Osteoblast (primary cell): ENCODE measurements at regions not wholly inside any gene's neighbourhood (a gene's known extent, or its start where the extent isn't known, plus 50 kb on each side); places are given as distances from the start of the nearest gene placed in this dataset.
A peak's percentile ranks its signal among the peaks of the same experiment; 100 is the strongest.

Source experiments
- DNase-seq: peaks from one replicate; pipeline ENCODE4 v3.0.0; 2011; ENCODE audit warnings: low spot score, mixed read lengths; ENCODE audit not compliant: insufficient read length; ENCODE audit errors: missing footprints
- H2AFZ ChIP-seq: 2 replicates; pipeline ENCODE4 v1.6.0; 2011; ENCODE audit warnings: mild to moderate bottlenecking, low read length
- H3K27ac ChIP-seq: 2 replicates; pipeline ENCODE4 v1.5.1; 2011; ENCODE audit warnings: mild to moderate bottlenecking, low read depth, low read length, moderate library complexity
- H3K27me3 ChIP-seq: 2 replicates; pipeline ENCODE4 v1.6.0; 2012; ENCODE audit warnings: mild to moderate bottlenecking, control low read depth, inconsistent platforms, low read length, moderate library complexity; ENCODE audit not compliant: insufficient read depth
- H3K36me3 ChIP-seq: 2 replicates; pipeline ENCODE4 v1.5.1; 2011; ENCODE audit warnings: mild to moderate bottlenecking, low read length, control low read depth, moderate library complexity; ENCODE audit not compliant: insufficient read depth
- H3K4me1 ChIP-seq: 2 replicates; pipeline ENCODE4 v1.5.1; 2011; ENCODE audit warnings: mild to moderate bottlenecking, low read length, control low read depth, moderate library complexity; ENCODE audit not compliant: insufficient read depth
- H3K4me2 ChIP-seq: 2 replicates; pipeline ENCODE4 v1.6.0; 2011; ENCODE audit warnings: mild to moderate bottlenecking, low read length; ENCODE audit not compliant: insufficient read depth
- H3K4me3 ChIP-seq: fragments of 200-600 bp; sonication (generic); 3 replicates; pipeline ENCODE4 v1.5.1; 2012; ENCODE audit warnings: mild to moderate bottlenecking, low read length, inconsistent platforms; ENCODE audit not compliant: insufficient read depth
- H3K79me2 ChIP-seq: 2 replicates; pipeline ENCODE4 v1.6.0; 2012; ENCODE audit warnings: mild to moderate bottlenecking, low read length, control low read depth, inconsistent platforms; ENCODE audit not compliant: insufficient read depth
- H3K9me3 ChIP-seq: 2 replicates; pipeline ENCODE4 v1.5.1; 2011; ENCODE audit warnings: low read depth, low read length, control low read depth
- H4K20me1 ChIP-seq: 2 replicates; pipeline ENCODE4 v1.6.0; 2012; ENCODE audit warnings: mild to moderate bottlenecking, low read length, control low read depth; ENCODE audit not compliant: insufficient read depth
- CTCF ChIP-seq: IDR thresholded peaks from 2 replicates; pipeline ENCODE4 v1.5.1; 2011; ENCODE audit warnings: mild to moderate bottlenecking, low read depth, low read length, moderate library complexity; ENCODE audit errors: extremely low read depth

GRCh38 chr16:54489225-54490111 lies 202.9 kb upstream of the IRX3 start:
- DNase-seq, result no peak
- no peaks in the 10 kb centered on the region for H3K79me2 ChIP-seq
- no peaks in the 10 kb centered on the region for H3K36me3 ChIP-seq
- H3K27me3 ChIP-seq, result no peaks in the 10 kb centered on the region
- no peaks in the 10 kb centered on the region for H4K20me1 ChIP-seq
- peaks cover 20% of the 10 kb centered on the region for H3K4me1 ChIP-seq
- H3K27ac ChIP-seq, result no peak overlapping the region
- H3K4me2 ChIP-seq, result peak overlapping the region; percentile 3
- H2AFZ ChIP-seq, result no peak overlapping the region
- no peak overlapping the region for H3K4me3 ChIP-seq
- no peaks in the 10 kb centered on the region for H3K9me3 ChIP-seq
- no peak for TF ChIP-seq CTCF

- DNase-seq, result no peak
- no peaks in the 10 kb centered on the region for H4K20me1 ChIP-seq
- H3K36me3 ChIP-seq, result no peaks in the 10 kb centered on the region
- peaks cover 17% of the 10 kb centered on the region for H3K4me1 ChIP-seq
- H3K4me3 ChIP-seq, result no peak overlapping the region
- no peak for TF ChIP-seq CTCF
- no peaks in the 10 kb centered on the region for H3K79me2 ChIP-seq
- H3K27ac ChIP-seq, result no peak overlapping the region
- H3K4me2 ChIP-seq, result peak overlapping the region; percentile 3
- no peaks in the 10 kb centered on the region for H3K27me3 ChIP-seq
- no peaks in the 10 kb centered on the region for H3K9me3 ChIP-seq
- H2AFZ ChIP-seq, result no peak overlapping the region
These were observed 202.1 kb upstream of the IRX3 start for GRCh38 chr16:54488729-54489128.

DNA sequence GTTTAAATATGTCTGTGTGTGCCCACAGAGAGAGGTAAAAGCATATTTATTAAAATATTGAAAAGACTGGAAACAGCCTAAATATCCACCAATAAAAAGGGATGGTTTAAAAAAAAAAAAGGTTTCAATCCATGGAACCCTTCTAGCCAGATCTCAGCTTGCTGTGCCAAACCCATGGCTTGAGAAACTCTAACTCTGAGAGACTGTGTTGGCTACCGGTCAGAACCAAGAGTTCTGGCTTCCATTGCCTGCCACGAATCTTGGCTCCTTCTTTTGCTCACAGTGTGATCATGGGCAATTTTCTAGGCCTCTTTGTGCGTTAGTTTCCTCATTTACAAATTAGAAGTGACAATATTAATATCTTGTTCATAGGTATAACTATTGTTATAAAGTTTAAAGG lies 201.3 kb upstream of the IRX3 start:
- Histone ChIP-seq H3K79me2 (no peaks in the 10 kb centered on the region), H3K9me3 (no peaks in the 10 kb centered on the region), H3K27ac (no peak overlapping the region), H4K20me1 (no peaks in the 10 kb centered on the region), H2AFZ (no peak overlapping the region), H3K36me3 (no peaks in the 10 kb centered on the region), H3K4me3 (no peak overlapping the region), H3K4me2 (no peak overlapping the region), H3K4me1 (peaks cover 9% of the 10 kb centered on the region), H3K27me3 (no peaks in the 10 kb centered on the region)
- no peak for TF ChIP-seq CTCF
- DNase-seq, result no peak

DNA sequence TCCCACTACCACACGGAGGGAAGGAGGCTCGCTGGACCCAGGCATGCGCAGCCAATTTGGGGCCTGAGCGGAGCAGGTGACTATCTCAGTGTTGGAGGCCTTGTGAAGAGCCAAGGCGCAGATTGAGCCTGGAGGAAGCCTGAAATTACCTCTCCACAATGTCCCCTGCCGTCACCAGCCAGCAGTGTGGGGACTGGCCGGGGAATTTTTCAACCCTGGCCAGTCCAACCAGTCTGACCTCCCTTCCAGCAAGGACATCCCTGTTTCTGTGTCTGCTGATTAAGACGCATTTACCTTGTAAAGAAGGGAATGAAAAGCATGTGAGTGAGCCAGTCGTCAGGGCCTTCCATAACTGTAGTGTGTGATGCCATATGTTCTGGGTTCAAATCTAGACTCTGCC lies 198.1 kb upstream of the IRX3 start:
- Histone ChIP-seq H3K4me3 (no peak overlapping the region), H3K36me3 (no peaks in the 10 kb centered on the region), H3K79me2 (no peaks in the 10 kb centered on the region), H3K4me1 (peaks cover 7% of the 10 kb centered on the region), H3K4me2 (no peak overlapping the region), H2AFZ (no peak overlapping the region), H3K27ac (no peak overlapping the region), H3K27me3 (no peaks in the 10 kb centered on the region), H4K20me1 (no peaks in the 10 kb centered on the region), H3K9me3 (no peaks in the 10 kb centered on the region)
- TF ChIP-seq CTCF, result no peak
- DNase-seq, result no peak
